ENCODE measurements at regions not wholly inside any gene's neighbourhood (a gene's known extent, or its start where the extent isn't known, plus 50 kb on each side); places are given as distances from the start of the nearest gene placed in this dataset.
A peak's percentile ranks its signal among the peaks of the same experiment; 100 is the strongest.
"Not testable (repeated sequence)": the region's sequence is repeated elsewhere in the genome, so short reads cannot be mapped to it uniquely, and the experiment has no call there.

DNA sequence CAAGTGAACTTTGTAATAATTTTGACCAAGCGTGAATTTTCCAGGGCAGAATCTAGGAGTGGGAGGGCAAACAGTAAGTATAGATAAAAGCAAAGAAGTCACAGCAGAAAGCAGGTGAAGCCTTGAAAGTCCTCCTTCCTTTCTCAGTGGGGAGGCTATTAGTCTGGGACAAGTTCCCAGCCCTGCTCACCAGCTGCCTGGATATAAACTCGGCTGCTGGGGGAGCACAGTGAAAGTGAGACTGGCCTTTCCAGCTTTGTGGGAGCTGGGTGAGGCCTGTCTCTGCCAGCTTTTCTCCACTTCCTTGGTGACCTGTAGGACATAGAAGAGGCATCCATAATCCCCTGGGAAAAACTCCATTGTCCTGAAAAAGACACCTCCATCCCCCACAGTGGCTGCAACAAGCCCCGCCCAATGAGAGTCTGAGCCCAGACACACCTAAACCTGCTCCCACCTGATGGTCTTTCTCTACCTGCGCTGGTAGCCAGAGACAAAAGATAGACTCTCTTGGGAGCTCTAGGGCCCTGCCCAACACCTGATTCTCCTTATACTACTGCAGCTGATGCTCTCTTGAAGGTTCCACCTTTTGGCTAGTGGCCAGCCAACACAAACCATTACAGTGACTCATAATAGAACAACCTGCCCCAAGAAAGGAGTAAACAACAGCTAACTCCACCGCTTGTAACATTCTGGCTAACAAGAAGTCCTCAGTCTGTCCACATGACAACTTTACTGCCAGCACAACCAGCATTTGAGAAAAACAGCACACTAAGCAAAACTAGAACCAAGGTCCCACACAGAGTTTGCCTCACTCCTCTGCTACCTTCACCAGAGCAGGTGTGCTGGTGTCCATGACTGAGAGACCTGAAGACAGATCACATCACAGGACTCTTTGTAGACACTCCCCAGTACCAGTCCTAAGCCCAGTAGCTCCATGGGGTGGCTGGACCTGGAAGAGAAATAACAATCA is 252.2 kb upstream of the SLITRK6 start:
- no peak for DNase-seq (ENCODE audit: low spot score)

DNA sequence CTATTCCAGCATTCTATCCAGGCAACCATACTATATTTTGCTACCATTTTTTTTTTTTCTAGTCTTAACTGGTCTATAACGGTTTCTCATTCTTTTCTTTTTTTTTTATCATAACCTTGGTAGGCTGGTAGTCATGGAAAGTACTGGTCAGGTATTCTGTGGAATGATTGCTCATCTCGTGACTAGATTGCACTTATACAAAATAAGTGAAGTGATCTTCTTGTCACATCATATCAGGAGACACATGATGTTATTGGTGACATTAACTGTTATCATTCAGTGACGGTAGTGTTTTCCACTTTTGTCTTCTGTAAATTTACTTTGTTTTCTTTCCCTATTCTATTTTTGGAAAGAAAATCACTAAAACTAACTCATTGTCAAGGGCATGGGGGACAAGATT is 239.3 kb upstream of the SLITRK6 start:
- no peak for DNase-seq (ENCODE audit: low spot score)

DNA sequence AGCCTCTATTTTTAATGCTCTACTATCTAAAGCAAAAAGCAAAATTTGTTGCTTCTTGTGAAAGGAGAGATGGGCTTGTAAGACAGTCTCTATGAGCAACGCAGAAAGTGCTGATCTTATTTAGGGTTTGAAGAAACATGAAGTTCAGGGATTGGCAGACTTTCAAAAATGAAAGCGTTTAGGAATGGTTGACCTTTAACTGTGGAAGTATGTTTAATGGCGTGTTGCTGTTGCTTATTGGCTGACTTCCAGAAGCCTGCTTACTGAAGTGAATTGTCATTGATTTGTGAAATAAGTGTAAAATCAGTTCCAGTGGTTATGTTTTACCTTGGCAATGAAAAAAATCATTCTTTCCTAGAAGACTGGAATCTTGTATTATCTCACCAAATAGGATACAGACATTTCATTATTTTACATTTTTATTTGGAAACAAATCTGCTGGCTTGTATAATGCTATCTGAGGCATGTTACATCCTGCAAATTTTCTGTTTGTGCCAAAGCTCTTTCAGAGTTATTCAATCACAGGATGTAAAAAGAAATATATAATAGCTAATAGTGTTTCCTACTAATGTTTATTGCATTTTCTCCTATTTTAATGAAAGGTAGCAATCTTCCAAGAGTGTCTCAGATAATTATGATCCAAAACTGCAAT is 221.3 kb upstream of the SLITRK6 start:
- DNase-seq (ENCODE audit: low spot score), result peak; percentile 1

DNA sequence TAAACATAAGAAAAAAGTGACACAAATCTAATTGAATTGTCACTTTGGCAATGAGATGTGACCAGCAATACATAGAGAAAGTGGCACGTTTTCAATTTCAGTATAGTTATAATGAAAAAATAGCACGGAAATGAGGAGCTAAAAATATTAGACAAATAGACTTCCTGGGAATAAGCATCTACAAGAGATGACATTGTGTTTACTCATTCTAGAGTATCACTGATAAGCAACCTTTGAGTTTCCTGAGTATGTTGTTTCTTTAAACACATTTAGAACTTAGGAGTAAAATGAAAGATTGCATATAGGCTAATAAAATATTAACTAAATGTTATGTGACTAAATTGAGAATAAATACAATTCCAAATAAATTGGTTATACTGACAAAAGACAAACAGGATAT is 207.1 kb upstream of the SLITRK6 start:
- no peak for DNase-seq (ENCODE audit: low spot score)

DNA sequence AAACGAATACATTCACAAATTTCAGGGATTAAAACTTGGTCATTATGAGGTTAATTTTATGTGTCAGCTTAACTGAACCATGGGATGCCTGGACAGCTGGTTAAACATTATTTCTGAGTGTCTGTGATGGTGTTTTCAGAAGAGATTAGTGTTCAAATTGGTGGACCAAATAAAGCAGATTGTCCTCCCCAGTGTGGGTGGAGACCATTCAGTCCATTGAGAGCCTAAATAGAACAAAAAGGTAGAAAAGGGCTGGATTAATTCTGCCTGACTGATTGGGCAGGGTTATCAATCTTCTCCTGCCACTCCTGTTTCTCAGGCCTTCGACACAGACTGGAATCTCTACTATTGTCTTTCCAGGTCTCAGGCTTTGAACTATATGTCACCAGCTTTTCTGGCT is 203.8 kb upstream of the SLITRK6 start:
- DNase-seq (ENCODE audit: low spot score), result no peak

DNA sequence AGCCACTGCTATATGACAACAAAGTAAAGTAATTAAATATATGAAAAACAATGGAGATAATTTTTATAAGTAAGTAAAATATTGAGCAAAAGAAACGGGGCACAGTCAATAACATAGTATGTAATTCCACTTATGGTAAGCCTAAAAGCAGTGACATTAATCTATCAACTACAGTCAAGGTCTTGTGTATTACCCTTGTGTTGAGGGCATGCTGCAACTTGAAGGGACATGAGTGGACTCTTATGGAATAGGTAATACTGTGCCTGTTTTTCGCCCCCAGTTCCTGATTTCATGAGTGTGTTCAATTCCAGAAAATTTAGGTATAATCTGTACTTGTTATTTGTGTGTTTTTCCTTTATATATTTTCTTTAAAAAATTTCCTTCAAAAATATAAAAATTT is 201.3 kb upstream of the SLITRK6 start:
- no peak for DNase-seq (ENCODE audit: low spot score)

DNA sequence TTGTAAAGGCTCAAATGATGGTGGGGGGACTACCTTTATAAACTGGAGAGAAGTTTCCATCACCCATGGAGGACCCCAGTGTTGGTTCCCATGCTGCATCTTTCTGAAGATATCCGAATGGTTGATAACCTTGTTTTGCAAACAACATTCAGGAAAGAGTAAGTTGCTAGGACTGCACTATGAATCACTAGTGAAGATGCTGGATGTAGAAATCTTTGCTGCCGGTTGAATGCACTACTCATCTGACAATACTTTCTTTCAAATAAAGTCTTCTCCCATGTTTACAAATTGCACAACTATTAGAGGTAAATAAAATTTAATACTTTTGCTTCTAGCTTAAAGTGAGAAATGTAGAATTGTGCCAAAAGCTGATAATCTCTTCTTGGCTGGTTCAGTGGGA is 198.4 kb upstream of the SLITRK6 start:
- DNase-seq (ENCODE audit: low spot score), result no peak

DNA sequence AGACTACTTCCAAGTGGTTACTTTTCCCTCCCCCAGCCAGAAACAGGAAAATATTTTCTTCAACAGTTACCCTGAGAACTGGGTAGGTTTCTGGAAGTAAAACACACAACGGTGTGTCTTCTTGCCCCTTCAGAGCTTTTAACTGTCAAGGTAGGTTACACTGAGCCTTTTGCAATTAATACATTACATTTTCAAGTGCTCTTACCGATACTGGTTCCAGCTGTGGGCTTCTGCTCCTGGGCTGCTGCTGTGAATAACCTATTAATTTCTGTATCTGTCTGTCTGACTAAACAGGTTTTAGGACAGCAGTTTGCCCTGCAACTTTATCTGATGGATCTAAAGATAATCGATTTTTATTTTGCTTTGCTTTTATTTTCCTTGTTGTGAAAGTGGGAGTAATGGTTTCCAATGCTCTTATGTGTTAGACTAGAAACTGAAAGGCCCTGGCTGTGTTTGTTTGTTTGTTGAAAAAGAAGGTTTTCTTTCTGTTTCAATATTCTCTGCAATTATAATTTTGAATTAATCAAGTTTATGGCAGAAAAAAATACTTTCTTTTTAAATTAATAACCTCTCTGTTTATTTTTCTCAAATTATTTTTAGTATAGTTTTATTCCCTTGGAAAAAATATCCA is 196.7 kb upstream of the SLITRK6 start:
- DNase-seq (ENCODE audit: low spot score), result no peak

DNA sequence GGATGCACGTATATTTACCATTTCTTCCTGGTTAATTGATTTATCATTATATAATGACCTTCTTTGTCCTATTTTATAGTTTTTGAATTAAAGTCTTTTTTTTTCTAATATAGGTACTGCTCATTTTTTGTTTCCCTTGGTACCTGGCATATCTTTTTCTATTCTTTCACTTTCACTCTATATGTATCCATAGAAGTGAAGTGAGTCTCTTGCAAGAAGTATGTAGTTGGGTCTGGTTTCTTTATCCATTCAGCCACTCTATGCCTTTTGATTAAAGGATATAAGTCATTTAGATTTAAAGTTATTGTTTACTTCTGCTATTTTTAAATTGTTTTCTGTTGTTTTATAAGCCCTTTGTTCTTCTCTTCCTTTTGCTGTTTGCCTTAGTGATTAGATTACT is 194.3 kb upstream of the SLITRK6 start:
- no peak for DNase-seq (ENCODE audit: low spot score)

DNA sequence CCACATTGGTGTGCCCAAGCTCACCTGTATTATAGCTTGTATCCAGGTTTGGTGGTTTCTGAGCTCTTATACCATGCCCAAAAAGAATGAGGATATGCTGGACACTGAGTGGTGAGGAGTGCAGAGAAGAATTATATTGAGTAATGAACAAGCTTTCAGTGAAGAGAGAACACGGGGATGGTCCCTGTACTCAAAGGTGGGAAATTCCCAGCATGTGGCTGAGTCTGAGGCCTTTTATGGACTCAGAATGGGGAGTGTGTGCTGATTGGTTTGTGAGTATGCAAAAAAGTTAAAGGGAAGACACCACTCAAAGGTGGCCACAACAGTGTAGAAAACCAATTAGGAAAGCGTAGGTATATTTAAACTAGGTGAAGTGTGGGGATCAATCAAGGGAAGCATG is 191.2 kb upstream of the SLITRK6 start:
- no peak for DNase-seq (ENCODE audit: low spot score)

DNA sequence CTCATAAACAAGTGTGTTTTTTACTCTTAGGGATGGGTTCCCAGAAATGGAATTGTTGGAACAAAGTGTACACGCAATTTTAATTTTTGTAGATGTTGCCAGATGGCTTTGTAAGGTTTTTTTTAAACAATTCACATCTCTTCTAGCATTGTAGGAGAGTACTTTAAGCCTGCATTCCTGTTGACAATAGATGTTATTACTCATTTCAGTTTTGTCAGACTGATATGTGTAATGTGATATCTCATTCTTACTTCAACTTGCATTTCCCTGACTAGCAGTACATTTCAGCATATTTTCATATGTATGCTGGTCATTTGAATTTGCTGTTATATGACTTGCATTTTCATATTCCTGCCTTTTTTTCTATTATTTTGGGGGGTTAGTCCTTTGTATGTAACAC is 186.6 kb upstream of the SLITRK6 start:
- DNase-seq (ENCODE audit: low spot score), result no peak

DNA sequence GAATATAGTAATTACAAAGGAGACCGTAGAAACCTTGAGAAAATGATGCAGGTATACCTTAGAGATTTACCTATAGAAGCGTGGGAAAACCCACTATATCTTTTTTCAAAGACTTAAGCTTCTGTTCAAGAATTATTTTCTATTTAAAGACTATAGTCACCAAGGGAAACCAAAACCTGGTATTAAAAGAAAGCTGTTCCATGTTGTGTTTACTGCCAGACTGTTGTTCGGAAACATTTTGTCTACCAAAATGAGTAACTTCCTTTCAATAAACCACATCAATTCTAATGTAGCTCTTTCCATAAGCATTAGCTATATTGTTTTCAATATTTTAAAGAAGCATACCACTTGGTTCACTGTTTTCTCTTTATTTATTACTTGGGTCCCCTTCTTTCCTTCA is 182.9 kb upstream of the SLITRK6 start:
- no peak for DNase-seq (ENCODE audit: low spot score)

DNA sequence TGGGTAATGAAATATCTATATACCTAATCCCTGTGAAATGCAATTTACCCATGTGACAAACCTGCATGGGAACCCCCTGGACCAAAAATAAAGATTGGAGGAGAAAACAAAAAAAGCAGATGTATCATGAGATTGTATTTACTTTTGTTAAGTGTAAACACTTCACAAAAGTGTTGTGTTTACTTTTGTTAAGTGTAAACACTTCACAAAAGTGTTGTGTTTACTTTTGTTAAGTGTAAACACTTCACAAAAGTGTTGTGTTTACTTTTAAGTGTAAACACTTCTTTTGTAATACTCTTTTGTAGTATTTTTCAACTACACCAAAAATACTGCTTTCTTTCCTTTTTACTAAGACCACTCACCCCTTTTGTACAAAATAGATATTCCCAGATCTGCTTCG is 181.2 kb upstream of the SLITRK6 start:
- not testable (repeated sequence) for DNase-seq (ENCODE audit: low spot score)

DNA sequence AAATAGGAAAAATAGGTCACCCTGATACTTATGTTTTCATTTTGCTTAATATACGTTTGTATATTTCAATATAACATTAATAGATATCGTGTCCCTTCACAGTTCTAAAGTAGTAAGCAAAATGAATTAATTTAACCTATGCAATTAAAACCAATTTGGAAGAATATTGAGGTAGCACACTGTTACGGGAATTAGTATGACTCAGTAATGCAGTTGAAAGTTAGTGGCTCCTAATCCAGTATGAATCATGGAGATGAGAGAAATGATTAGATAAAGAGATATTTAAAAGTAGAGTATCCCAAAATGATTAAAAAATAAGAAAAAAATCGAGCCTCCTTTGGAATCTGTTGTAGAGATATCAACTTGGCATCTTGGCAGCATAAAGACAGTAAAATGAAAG is 177.0 kb upstream of the SLITRK6 start:
- DNase-seq (ENCODE audit: low spot score), result no peak

DNA sequence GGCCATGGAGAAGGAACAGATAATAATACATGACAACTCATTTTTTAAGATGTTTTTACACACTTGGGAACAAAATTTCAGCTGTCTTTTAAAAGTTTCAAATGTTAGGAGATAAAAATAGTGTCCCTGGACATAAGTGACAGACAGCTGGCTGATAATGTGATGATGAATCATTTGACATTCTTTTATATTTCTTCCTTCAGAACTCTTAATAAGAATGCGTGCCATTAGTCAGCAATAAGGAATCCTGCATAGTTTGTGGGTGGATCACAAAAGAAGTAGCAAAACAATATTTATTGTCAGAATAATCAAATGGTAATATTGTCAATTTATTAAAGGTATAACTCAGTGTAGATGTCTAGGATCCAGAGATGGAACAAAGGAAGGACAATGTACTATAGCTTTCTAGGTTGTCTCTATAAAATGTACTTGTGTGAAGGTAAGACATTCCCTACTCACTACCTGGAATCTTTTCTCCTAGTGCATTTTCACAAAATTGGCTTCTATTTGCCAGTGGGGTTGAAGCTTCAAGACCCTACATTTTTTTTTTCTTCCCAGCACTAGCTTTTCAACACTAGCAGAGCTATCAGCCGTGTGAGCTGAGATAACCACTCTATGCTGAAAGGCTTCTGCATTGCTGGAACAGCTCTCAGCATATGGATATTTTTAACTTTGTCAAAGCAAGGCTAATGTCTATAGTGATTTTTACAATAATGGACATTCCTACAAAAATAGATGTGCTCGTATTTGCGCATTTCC is 175.6 kb upstream of the SLITRK6 start:
- DNase-seq (ENCODE audit: low spot score), result no peak

DNA sequence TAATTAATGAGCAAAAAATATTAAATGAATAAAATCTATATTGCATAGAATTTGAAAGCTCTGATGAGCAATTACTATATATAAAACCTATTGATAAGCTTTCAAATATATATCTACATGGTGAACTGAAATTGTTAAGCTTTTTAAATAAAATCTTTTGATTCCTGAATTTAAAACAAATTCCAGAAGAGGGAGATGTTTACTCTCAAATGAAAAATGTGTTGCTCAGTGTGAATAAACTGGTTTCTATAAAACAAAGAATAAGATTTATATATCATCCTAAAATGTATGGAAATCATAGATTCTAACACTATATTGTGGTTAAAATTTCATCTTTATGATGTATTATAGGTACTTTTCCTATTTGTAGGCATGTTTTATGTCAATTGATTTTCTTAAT is 171.5 kb upstream of the SLITRK6 start:
- DNase-seq (ENCODE audit: low spot score), result no peak

DNA sequence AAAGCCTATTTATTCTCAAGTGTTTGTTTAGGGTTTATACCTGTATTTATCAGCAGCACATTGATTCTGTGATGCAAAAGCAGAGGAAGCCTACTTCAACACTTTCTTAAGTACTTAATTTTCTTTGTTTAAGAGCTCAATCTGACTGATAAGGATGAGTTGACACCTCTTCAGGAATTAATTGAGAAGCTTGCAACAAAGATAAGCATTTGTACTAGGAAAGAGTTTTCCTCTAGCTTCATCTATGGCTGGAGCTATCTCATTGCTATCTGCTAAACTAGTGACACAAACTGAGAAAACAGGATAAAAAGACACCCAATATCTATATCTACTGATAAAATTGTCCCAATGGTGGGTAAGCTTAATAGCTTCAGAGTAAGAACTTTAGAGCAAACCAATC is 170.1 kb upstream of the SLITRK6 start:
- no peak for DNase-seq (ENCODE audit: low spot score)

DNA sequence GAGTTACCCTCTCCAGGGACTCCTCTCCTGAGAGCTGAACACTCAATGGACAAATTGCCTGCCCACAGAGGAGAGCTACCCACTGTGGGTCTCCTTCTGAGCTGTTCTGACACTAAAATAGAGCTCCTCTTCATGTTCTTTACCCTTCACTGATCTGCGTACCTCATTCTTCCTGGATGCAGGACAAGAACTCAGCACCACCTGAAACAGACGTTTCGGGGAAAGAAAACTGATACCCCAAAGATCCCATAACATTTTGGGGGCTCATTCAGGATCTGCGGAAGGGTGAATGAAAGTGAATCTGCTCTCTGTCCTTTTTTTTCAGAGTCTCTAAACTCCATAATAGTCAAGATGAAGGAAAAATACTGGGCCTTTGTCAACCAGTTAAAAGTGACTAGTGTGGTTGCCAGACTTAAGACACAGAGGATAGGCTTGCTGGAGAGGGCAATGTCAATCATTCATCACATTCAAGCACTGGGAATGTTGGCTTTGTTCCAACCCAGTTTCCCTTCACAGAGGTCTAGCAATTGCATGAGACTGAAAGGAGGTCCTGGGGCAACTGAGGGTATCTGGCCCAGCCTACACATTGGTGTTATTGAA is 136.7 kb upstream of the SLITRK6 start:
- no peak for DNase-seq (ENCODE audit: low spot score)

DNA sequence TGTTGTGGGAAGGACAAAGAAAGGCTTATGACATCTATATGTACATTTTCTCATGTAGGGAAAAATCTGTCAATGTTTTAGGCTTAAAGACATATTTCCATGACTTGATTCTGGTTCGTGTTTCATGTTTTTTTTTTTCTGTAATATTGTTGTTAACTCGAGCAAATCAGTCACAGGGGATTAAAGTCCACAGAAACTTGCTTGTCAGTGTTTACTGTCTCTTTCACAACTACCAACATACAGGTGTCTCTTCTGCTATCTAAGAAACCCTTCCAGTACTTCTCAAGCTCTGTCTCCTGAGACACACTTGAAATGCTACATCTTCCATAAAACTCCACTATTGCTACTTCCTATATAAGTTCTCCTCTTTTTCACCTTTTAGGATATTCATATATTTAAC is 130.9 kb upstream of the SLITRK6 start:
- DNase-seq (ENCODE audit: low spot score), result peak; percentile 0

DNA sequence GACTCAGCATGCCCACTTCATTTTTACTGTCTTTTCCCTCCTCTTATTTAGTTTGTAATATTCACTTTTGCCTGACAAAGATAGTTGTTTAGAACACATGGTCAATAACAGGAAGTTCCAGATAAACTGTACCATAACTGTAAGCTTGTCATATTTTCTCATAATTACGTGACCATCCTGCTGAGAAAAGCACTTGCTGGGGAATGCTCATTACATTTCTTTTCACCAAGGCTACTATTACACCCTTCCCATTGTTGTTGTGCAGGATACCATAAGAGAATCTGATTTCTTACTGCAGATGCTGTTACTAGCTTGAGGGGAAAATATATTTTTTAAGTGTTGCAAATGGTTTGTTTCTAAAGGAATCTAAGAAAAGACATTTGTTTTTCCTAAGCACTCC is 111.7 kb upstream of the SLITRK6 start:
- DNase-seq (ENCODE audit: low spot score), result no peak

DNA sequence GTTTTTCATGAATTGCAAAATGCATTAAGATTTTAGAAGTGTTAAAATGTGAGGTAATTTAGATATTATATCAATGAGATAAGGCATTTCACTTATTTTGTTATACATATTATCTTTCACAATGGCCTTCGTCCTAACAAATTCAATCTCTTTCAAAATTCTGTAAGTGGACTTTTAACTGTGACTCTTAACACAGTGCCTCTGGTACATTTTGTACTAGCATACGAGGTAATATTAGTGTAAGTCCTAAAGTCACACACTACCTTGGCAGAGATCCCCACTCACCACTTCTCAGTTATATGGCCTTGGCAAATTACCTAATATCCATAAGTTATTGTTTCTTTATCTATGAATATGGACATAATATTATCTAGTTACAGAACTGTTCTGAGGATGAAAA is 101.3 kb upstream of the SLITRK6 start:
- no peak for DNase-seq (ENCODE audit: low spot score)

All from HuH-7.5 (cell line).